ENCODE measurements at regions not wholly inside any gene's neighbourhood (a gene's known extent, or its start where the extent isn't known, plus 50 kb on each side); places are given as distances from the start of the nearest gene placed in this dataset.
"Not testable (repeated sequence)": the region's sequence is repeated elsewhere in the genome, so short reads cannot be mapped to it uniquely, and the experiment has no call there.

- no peak for DNase-seq
Observed at GRCh38 chr1:29682171-29682918, 446.0 kb downstream of the PTPRU start.

- not testable (repeated sequence) for DNase-seq
Observed at GRCh38 chr1:29681416-29681815, 445.1 kb downstream of the PTPRU start.

DNA sequence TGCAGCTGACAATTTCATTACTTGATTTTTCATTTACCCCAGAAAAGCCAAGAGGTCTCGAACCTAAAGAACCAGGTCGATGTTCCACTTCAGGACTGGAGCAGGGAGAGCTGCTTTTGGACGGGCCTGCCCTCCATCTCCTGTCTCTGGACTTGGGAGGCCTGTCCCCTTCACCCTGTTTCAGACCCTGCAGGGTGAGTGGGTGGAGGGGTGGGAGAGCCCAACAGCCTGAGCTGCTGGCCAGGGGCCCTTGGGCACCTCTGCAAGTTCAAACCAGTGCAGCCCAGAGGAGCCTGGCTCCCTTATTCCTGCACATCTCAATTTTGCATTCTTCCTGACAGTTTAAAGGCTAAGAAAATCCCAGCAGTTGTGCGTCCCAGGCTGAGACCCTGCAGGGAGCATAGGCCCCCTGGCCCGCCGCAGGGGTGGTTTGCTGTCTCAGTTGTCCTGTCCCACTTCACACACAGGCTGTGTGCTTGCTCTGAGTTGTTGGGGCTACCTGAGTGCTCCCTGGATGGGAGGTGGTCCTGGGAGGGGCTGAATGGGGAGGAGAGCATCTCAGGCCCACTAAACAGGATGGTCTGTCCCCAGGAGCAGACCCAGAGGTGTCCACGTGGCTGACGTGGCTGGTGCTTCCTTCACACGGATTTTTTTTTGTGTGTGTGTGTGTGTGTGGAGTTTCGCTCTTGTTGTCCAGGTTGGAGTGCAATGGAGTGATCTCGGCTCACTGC is 443.7 kb downstream of the PTPRU start:
- no peak for DNase-seq

DNA sequence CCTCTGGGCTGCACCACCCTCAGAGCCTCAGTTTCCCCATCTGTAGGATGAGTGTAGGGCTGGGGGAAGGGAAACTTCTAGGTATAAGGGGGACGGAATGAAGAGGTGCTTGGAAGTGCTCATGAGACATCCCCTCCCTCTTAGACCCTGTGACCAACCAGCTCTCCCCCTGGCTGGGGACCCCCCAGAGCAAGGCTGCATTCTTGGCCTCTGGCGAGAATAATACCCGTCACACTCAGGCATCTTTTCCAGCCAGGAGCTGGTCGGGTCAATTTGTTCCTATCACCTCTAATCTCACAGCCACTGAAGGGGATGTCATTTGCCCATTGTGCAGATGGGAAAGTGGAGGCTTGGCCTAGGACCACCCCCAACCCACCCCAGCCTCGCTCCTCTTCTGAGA is 443.0 kb downstream of the PTPRU start:
- DNase-seq = no peak

DNA sequence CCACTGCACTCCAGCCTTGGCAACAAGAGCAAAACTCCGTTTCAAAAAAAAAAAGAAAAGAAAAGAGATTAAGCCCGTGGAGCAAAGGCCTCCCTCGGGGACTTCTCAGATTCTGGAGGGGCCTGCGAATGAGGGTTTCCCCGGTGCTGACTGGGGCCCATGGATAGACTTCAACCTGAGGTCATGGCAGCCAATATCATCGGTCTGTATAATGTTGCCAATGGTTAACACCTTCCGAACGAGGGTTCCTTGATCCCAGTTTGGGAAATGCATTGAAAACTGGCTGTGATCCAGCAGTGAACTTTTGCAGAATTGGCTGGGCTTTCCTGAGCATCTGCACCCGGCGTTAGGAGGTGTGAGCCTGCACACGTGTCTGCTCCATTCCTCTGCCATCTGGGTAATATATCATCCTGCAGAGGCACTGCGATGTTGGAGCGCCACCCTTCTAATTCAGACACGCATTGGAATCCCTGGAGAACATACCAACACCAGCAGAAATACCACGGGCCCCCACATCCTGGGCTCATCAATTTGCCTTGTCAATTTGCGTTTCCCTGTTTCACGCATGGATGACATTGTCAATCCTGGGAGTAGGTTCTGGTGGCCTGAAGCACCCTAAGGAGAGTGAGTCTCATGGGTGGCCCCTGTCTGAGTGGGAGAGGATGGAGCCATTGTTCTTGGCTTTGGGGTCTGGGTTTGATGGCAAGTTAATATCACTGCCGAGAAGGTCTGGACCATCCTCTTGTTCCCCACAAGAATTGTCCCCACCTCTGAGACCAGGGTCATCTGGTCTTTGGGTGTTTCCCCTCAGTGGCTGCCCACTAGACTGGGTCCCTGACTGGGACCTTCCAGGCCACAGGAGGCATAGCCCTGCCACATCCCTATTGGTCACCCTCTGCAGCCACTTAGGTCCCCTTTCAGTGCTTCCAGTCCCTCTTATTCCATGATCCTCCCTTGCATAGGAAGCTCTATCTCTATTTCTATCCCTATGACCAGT is 441.0 kb downstream of the PTPRU start:
- no peak for DNase-seq

DNA sequence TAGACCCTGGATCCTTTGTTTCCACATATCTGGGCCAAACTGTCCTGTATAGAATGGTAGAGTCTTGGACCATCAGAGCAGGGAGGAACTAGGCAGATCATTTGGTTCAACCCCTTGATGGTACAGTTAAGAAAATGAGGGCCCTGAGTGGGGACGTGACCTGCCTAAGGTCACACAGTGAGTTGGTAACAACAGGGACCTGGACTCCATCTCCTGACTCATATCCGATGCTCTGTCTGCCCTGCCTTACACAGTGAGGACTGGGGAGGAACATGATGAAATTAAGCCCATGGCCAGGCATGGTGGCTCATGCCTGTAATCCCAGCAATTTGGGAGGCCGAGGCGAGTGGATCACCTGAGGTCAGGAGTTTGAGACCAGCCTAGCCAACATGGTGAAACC is 440.2 kb downstream of the PTPRU start:
- no peak for DNase-seq

DNA sequence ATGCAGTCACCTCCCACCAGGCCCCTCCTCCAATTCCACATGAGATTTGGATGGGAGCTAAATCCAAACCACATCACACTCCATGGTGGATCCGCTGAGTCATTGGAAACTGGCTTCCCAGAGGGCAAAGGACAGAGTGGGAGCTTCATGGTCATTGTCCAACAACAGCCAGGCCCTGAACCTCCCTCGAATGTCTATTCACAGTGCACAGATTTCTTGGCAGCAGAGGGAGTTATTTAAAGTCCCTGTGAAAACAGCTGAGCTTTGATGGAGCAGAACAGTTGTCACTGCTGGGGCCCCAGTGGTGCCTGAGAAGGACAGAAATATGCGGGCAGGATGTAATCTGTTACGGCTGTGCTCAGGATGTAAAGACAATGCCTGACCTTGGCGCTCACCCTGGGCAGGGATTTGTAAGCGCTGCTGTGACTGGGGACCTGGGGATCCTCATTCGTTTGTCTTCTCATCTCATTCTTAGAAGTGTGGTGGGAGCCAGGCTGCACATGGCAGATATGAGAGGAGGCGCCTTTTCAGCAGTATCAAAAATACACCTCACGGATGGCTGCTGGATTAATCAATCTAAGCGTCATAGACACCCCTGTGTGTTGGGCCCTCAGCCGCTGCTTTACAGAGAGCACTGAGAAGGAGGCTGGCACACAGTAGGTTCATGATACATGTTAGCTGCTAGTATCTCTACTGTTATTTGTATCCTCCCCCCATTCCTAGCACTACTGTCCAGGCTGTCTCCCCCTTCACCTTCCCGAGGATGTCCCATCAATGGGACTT is 439.4 kb downstream of the PTPRU start:
- no peak for DNase-seq

GRCh38 chr1:29674627-29675326 is 438.5 kb downstream of the PTPRU start:
- DNase-seq = no peak

DNA sequence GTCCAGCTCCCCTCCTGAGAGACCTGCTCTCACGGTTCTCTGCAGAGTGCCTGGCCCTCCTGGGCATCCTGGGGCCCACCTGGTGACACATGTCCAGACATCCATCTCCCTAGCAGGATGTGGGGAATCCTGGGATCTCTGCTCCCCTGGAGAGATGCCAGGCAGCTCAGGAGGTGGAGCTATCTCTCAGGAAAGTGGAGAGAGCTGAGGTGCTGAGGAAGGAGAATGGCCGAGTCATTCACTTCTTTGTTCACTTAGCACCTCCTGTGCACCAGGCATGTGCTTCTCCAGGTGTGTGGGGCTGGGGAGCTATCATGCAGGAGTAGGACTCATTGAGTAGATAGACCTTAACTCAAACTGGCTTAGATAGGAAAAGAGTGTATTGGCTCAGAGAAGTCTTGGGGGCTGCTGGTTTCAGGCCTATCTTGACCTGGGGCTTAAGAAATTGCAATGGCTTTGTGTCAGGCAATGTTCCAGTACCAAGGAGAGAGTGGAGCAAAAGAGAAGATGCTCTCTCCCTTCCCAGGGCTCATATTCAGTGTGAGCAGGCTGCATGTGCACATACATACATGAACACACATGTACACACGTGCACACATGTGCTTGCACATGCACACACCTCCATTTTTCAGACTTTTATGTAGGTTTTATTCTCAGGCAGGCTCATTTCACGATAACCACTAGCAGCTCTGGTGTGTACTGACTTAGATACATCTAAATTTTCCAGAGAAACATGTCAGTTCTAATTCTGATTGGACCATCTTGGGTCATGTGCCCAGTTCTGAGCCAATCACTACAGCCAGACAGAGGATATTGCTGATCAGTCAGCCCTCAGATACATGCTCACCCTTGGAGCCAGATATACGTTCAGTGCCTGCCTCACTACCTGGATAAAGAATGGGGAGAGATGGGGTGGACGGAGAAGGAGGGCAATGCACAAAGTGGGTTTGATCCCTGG is 437.6 kb downstream of the PTPRU start:
- DNase-seq = no peak

GRCh38 chr1:29673228-29673500 is 436.8 kb downstream of the PTPRU start:
- DNase-seq = no peak

GRCh38 chr1:29672416-29673227 is 436.3 kb downstream of the PTPRU start:
- no peak for DNase-seq

- DNase-seq = no peak
Observed at GRCh38 chr1:29671446-29672356, 435.4 kb downstream of the PTPRU start.

- no peak for DNase-seq
Observed at GRCh38 chr1:29670752-29671151, 434.4 kb downstream of the PTPRU start.

- no peak for DNase-seq
Observed at GRCh38 chr1:29669912-29670311, 433.6 kb downstream of the PTPRU start.

DNA sequence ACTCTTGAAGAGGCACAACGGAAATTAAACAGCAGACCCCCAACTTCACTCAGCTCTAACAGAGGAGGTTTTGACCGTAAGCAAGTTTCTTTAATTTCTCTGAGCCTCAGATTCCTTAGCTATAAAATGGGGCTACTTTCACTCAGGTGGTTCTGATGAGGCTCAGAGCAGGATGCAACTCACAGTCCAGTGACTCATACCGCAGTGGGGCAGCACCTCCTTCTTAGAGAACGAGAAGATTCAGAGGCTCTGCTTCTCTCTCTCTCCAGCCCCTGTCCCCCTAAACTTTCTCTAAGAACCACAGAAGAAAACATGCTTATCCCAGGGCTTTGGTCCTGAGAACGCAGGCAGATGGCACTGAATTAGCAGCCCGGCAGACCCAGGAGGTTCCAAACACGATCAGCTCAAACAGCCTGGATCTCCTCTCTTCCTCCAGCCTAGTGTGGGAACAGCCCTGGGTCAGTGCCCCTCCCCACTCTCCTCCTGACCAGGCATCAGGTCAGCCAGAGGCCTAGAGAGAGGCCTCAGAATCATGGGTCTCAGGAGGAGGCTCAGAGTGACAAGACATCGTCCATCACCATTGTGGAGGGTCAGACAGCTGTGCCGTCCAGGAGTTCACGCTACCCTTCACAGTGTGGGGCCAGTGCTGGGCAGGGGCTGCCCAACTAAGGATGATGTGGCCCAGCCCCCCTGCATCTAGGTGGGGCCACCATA is 433.0 kb downstream of the PTPRU start:
- no peak for DNase-seq

- no peak for DNase-seq
Observed at GRCh38 chr1:29668551-29669157, 432.3 kb downstream of the PTPRU start.

GRCh38 chr1:29667951-29668350 is 431.6 kb downstream of the PTPRU start:
- no peak for DNase-seq

DNA sequence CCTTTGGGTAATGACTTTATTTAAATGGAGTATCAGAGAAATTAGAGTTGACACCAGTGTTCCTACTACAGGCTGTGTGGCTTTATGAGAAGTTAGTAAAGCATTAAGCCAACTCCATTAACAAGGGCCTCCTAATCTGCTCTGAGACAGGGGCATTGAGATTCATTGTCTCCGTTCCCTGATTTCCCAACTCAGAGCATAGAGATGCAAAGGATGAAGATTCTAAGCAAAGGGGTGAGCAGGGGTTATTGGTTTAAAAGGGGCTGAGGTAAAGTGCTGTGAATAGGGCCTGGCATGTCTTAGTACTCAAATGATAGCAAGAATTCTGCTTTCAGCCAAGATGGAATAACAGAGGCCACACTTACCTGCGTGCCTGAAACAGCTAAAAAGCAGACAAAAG is 428.4 kb downstream of the PTPRU start:
- no peak for DNase-seq
